ENCODE measurements at regions not wholly inside any gene's neighbourhood (a gene's known extent, or its start where the extent isn't known, plus 50 kb on each side); places are given as distances from the start of the nearest gene placed in this dataset.

GRCh38 chr2:239824046-239824694 lies 201.0 kb downstream of the NDUFA10 start:
- DNase-seq (ENCODE audit: low read depth, low spot score): no peak
- FAIRE-seq: no peak
- no peaks in the 10 kb centered on the region for H3K9me3 ChIP-seq (replicated peaks; ENCODE audit: control insufficient read depth, insufficient read depth, low read length)
- CTCF ChIA-PET: no interaction called here
- POLR2A ChIA-PET: no interaction called here
- no TSS peak for BruUV-seq (replicated peaks)
- H2AFZ ChIP-seq (ENCODE audit: low read depth, low read length): no peak overlapping the region
- TF ChIP-seq EZH2 (IDR thresholded peaks at IDR 0.05; ENCODE audit: borderline replicate concordance, low read depth, low read length, severe bottlenecking): no peak
- TF ChIP-seq POLR2A (IDR thresholded peaks at IDR 0.05; ENCODE audit: low read depth, low read length): no peak
- no peak for TF ChIP-seq CTCF (IDR thresholded peaks at IDR 0.05; ENCODE audit: extremely low read depth in 1 of 2, insufficient read depth in 1 of 2, low read depth in 1 of 2, low read length in 2 of 2)
- no peak for TF ChIP-seq FOS (IDR thresholded peaks at IDR 0.05; ENCODE audit: borderline replicate concordance, insufficient read depth, low read length)
- no peak for TF ChIP-seq POLR2AphosphoS5 (IDR thresholded peaks at IDR 0.05; ENCODE audit: insufficient read depth, low read depth, low read length)
- TF ChIP-seq GATA2 (IDR thresholded peaks at IDR 0.05; ENCODE audit: insufficient read depth, insufficient read length, low read depth, low read length): no peak
- no peak for TF ChIP-seq JUN (IDR thresholded peaks at IDR 0.05; ENCODE audit: borderline replicate concordance, insufficient read depth, insufficient read length, low read depth)
- no peak for TF ChIP-seq MYC (IDR thresholded peaks at IDR 0.05; ENCODE audit: low read depth, low read length)
- TF ChIP-seq, protein P1, sequence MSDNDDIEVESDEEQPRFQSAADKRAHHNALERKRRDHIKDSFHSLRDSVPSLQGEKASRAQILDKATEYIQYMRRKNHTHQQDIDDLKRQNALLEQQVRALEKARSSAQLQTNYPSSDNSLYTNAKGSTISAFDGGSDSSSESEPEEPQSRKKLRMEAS (IDR thresholded peaks at IDR 0.05; ENCODE audit: insufficient read depth, insufficient read length): no peak
- no peaks in the 10 kb centered on the region for H3K27me3 ChIP-seq (ENCODE audit: control insufficient read depth in 2 of 2, insufficient read depth in 2 of 2, low read length in 2 of 2)
- dilution Hi-C loops (cut with MboI; ENCODE audit: extremely low pct_ligation_motif_present, low sequenced_read_pairs) (no loop called here), intact Hi-C loops (cut with micrococcal nuclease) (no loop called here)
- no peaks in the 10 kb centered on the region for H3K9me1 ChIP-seq (replicated peaks; ENCODE audit: control insufficient read depth, extremely low read depth, insufficient read depth, low read length)
- no peak overlapping the region for H3K4me3 ChIP-seq (replicated peaks in 1 of 3; ENCODE audit: insufficient read depth in 1 of 3, low read depth in 1 of 3, low read length in 3 of 3)
- no peaks in the 10 kb centered on the region for H3K79me2 ChIP-seq (ENCODE audit: control insufficient read depth, insufficient read depth, low read length)
- H3K9ac ChIP-seq (replicated peaks; ENCODE audit: extremely low read depth, insufficient read depth, low read length): no peak overlapping the region
- H4K20me1 ChIP-seq (replicated peaks; ENCODE audit: control insufficient read depth, extremely low read depth, insufficient read depth, low read length): no peaks in the 10 kb centered on the region
- H3K4me1 ChIP-seq (ENCODE audit: control insufficient read depth, extremely low read depth, insufficient read depth, low read length): no peaks in the 10 kb centered on the region
- no peak overlapping the region for H3K27ac ChIP-seq (ENCODE audit: insufficient read depth, low read depth, low read length)
- H3K36me3 ChIP-seq (ENCODE audit: control insufficient read depth in 2 of 2, extremely low read depth in 1 of 2, insufficient read depth in 2 of 2, low read length in 2 of 2): no peaks in the 10 kb centered on the region
- no peak overlapping the region for H3K4me2 ChIP-seq (ENCODE audit: insufficient read depth, low read length)
